ENCODE measurements at regions not wholly inside any gene's neighbourhood (a gene's known extent, or its start where the extent isn't known, plus 50 kb on each side); places are given as distances from the start of the nearest gene placed in this dataset.
"Not testable (repeated sequence)": the region's sequence is repeated elsewhere in the genome, so short reads cannot be mapped to it uniquely, and the experiment has no call there.

- no peak for DNase-seq
These were observed 1099.7 kb downstream of the SUCLG1 start for GRCh38 chr2:83359336-83359735.

- no peak for DNase-seq
These were observed 1116.2 kb downstream of the SUCLG1 start for GRCh38 chr2:83342860-83343329.

GRCh38 chr2:83340424-83340823, 1118.7 kb downstream of the SUCLG1 start:
- no peak for DNase-seq

GRCh38 chr2:83339942-83340341, 1119.1 kb downstream of the SUCLG1 start:
- not testable (repeated sequence) for DNase-seq

GRCh38 chr2:83331810-83332209, 1127.3 kb downstream of the SUCLG1 start:
- DNase-seq: no peak

GRCh38 chr2:83323038-83323437, 1136.0 kb downstream of the SUCLG1 start:
- no peak for DNase-seq

GRCh38 chr2:83320053-83320452, 1139.0 kb downstream of the SUCLG1 start:
- no peak for DNase-seq

GRCh38 chr2:83305758-83306378, 1153.2 kb downstream of the SUCLG1 start:
- no peak for DNase-seq

GRCh38 chr2:83291083-83291482, 1168.0 kb downstream of the SUCLG1 start:
- no peak for DNase-seq

- no peak for DNase-seq
These were observed 1176.2 kb downstream of the SUCLG1 start for GRCh38 chr2:83282841-83283240.

- DNase-seq: no peak
These were observed 1176.9 kb downstream of the SUCLG1 start for GRCh38 chr2:83282043-83282795.

GRCh38 chr2:83280391-83280790, 1178.7 kb downstream of the SUCLG1 start:
- no peak for DNase-seq

- DNase-seq: no peak
These were observed 1185.8 kb downstream of the SUCLG1 start for GRCh38 chr2:83273322-83273721.

- no peak for DNase-seq
These were observed 1197.4 kb downstream of the SUCLG1 start for GRCh38 chr2:83261591-83262136.

- no peak for DNase-seq
These were observed 1205.2 kb downstream of the SUCLG1 start for GRCh38 chr2:83253848-83254247.

- DNase-seq: no peak
These were observed 1207.7 kb downstream of the SUCLG1 start for GRCh38 chr2:83251321-83251872.

- DNase-seq: not testable (repeated sequence)
These were observed 1213.1 kb downstream of the SUCLG1 start for GRCh38 chr2:83245806-83246537.

- no peak for DNase-seq
These were observed 1218.5 kb downstream of the SUCLG1 start for GRCh38 chr2:83240611-83241010.

- DNase-seq: no peak
These were observed 1221.0 kb downstream of the SUCLG1 start for GRCh38 chr2:83238111-83238510.

GRCh38 chr2:83234246-83234645, 1224.8 kb downstream of the SUCLG1 start:
- no peak for DNase-seq

GRCh38 chr2:83233781-83234180, 1225.3 kb downstream of the SUCLG1 start:
- DNase-seq: no peak

GRCh38 chr2:83233326-83233725, 1225.8 kb downstream of the SUCLG1 start:
- DNase-seq: no peak

- no peak for DNase-seq
These were observed 1229.6 kb downstream of the SUCLG1 start for GRCh38 chr2:83229443-83229842.
